Nephron progenitor cell (in vitro differentiated cells): ENCODE measurements at regions not wholly inside any gene's neighbourhood (a gene's known extent, or its start where the extent isn't known, plus 50 kb on each side); places are given as distances from the start of the nearest gene placed in this dataset.

Experiments used
- DNase-seq: peaks from one replicate; pipeline ENCODE4 v3.0.0; 2021
- H3K27ac Mint-ChIP-seq: 2 replicates; pipeline ENCODE4 v1.8.0; 2021; ENCODE audit warnings: mild to moderate bottlenecking, moderate library complexity, mixed read lengths
- H3K27me3 Mint-ChIP-seq: 2 replicates; pipeline ENCODE4 v1.8.0; 2021; ENCODE audit warnings: mild to moderate bottlenecking, low read depth, mixed read lengths; ENCODE audit not compliant: poor library complexity
- H3K36me3 Mint-ChIP-seq: 2 replicates; pipeline ENCODE4 v1.8.0; 2021; ENCODE audit warnings: low read depth, mixed read lengths
- H3K4me1 Mint-ChIP-seq: 2 replicates; pipeline ENCODE4 v1.8.0; 2021; ENCODE audit warnings: mixed read lengths
- H3K4me3 Mint-ChIP-seq: 2 replicates; pipeline ENCODE4 v1.8.0; 2021; ENCODE audit warnings: mild to moderate bottlenecking, moderate library complexity, mixed read lengths
- H3K9me3 Mint-ChIP-seq: 2 replicates; pipeline ENCODE4 v1.8.0; 2021; ENCODE audit warnings: mild to moderate bottlenecking, moderate library complexity, mixed read lengths
- CTCF ChIP-seq: fragments of 200-600 bp; sonication (generic); IDR thresholded peaks from 2 replicates; pipeline ENCODE4 v1.5.0; 2021; ENCODE audit warnings: antibody characterized with exemption

GRCh38 chr3:55300701-55301100, 186.4 kb downstream of the WNT5A start:
- H3K36me3 Mint-ChIP-seq, result no peaks in the 10 kb centered on the region
- no peak overlapping the region for H3K4me3 Mint-ChIP-seq
- no peak for TF ChIP-seq CTCF
- H3K4me1 Mint-ChIP-seq, result no peaks in the 10 kb centered on the region
- H3K27me3 Mint-ChIP-seq, result peaks cover 4% of the 10 kb centered on the region
- H3K27ac Mint-ChIP-seq, result no peak overlapping the region
- no peak for DNase-seq
- peaks cover 18% of the 10 kb centered on the region for H3K9me3 Mint-ChIP-seq

- peaks cover 18% of the 10 kb centered on the region for H3K9me3 Mint-ChIP-seq
- DNase-seq, result no peak
- H3K36me3 Mint-ChIP-seq, result no peaks in the 10 kb centered on the region
- peaks cover 15% of the 10 kb centered on the region for H3K4me1 Mint-ChIP-seq
- H3K4me3 Mint-ChIP-seq, result no peak overlapping the region
- no peak for TF ChIP-seq CTCF
- H3K27ac Mint-ChIP-seq, result no peak overlapping the region
- peaks cover 7% of the 10 kb centered on the region for H3K27me3 Mint-ChIP-seq
Observed at GRCh38 chr3:55297706-55298105, 189.4 kb downstream of the WNT5A start.

GRCh38 chr3:55297245-55297644, 189.9 kb downstream of the WNT5A start:
- Mint-ChIP-seq H3K4me3 (no peak overlapping the region), H3K27me3 (peaks cover 7% of the 10 kb centered on the region), H3K36me3 (no peaks in the 10 kb centered on the region), H3K9me3 (peaks cover 18% of the 10 kb centered on the region), H3K27ac (no peak overlapping the region), H3K4me1 (peaks cover 19% of the 10 kb centered on the region)
- no peak for DNase-seq
- no peak for TF ChIP-seq CTCF

- TF ChIP-seq CTCF, result no peak
- peaks cover 24% of the 10 kb centered on the region for H3K4me1 Mint-ChIP-seq
- no peaks in the 10 kb centered on the region for H3K36me3 Mint-ChIP-seq
- H3K9me3 Mint-ChIP-seq, result peaks cover 18% of the 10 kb centered on the region
- no peak overlapping the region for H3K4me3 Mint-ChIP-seq
- H3K27ac Mint-ChIP-seq, result no peak overlapping the region
- no peak for DNase-seq
- H3K27me3 Mint-ChIP-seq, result peaks cover 7% of the 10 kb centered on the region
Observed at GRCh38 chr3:55296791-55297190, 190.3 kb downstream of the WNT5A start.

GRCh38 chr3:55296030-55296429, 191.1 kb downstream of the WNT5A start:
- H3K4me3 Mint-ChIP-seq, result no peak overlapping the region
- H3K36me3 Mint-ChIP-seq, result no peaks in the 10 kb centered on the region
- TF ChIP-seq CTCF, result no peak
- H3K4me1 Mint-ChIP-seq, result peaks cover 31% of the 10 kb centered on the region
- DNase-seq, result no peak
- H3K27ac Mint-ChIP-seq, result no peak overlapping the region
- peaks cover 17% of the 10 kb centered on the region for H3K9me3 Mint-ChIP-seq
- peaks cover 7% of the 10 kb centered on the region for H3K27me3 Mint-ChIP-seq

GRCh38 chr3:55294557-55294956, 192.5 kb downstream of the WNT5A start:
- no peak for TF ChIP-seq CTCF
- Mint-ChIP-seq H3K4me3 (no peak overlapping the region), H3K27ac (no peak overlapping the region), H3K36me3 (no peaks in the 10 kb centered on the region), H3K27me3 (peaks cover 3% of the 10 kb centered on the region), H3K4me1 (peaks cover 32% of the 10 kb centered on the region), H3K9me3 (peaks cover 4% of the 10 kb centered on the region)
- DNase-seq, result no peak
